ENCODE measurements at regions not wholly inside any gene's neighbourhood (a gene's known extent, or its start where the extent isn't known, plus 50 kb on each side); places are given as distances from the start of the nearest gene placed in this dataset.

- no peak for TF ChIP-seq CTCF (IDR thresholded peaks at IDR 0.05)
- no peak for TF ChIP-seq POLR2A (IDR thresholded peaks at IDR 0.05)
Measured at GRCh38 chr2:128505150-128505490, 186.5 kb upstream of the HS6ST1 start.

Measured in right lobe of liver (tissue), 4 donors.